HG02884 (cell line): ENCODE measurements at regions not wholly inside any gene's neighbourhood (a gene's known extent, or its start where the extent isn't known, plus 50 kb on each side); places are given as distances from the start of the nearest gene placed in this dataset.

ENCODE experiments used
- ATAC-seq: cut with Tn5 transposase; IDR thresholded peaks from one replicate; pipeline ENCODE4 v1.9.1; 2021; ENCODE audit warnings: mild to moderate bottlenecking, moderate library complexity; ENCODE audit not compliant: unreplicated experiment

DNA sequence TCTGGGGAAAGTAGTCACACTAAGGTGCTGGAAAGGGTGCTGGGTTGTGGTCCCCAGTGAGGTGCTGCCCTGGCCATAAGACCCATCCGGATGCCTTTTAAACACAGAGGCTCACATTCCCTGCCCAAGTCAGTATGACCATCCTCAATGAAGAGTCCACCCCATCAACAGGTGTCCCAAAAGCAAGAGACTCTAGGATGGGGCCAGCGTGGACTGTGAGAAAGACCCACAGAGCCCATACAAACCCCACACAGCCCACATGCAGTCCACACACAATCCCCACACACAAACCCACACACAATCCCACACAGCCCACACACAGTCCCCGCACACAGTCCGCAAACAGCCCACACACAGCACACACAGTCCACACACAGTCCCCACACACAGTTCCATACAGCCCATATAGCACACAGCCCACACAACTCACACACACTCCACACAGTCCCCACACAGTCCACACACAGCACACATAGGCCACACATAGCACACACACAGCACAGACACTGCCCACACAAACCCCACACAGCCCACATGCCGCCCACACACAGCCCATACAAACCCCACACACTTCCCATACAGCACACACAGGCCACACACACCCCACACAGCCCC is 241.4 kb upstream of the SALL3 start:
- ATAC-seq, result no peak

DNA sequence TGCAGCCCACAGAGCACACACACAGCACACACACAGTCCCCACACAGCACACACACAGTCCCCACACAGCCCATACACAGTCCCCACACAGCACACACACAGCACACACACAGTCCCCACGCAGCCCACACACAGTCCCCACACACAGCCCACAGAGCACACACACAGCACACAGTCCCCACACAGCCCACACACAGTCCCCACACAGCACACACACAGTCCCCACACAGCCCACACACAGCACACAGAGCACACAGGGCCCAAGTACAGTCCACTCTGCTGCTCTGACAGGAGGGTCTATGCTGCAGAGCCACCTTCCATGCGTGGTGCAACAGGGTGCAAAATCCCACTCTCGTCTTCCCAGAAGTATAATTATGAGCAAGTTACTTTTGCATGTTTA is 240.5 kb upstream of the SALL3 start:
- ATAC-seq, result no peak

DNA sequence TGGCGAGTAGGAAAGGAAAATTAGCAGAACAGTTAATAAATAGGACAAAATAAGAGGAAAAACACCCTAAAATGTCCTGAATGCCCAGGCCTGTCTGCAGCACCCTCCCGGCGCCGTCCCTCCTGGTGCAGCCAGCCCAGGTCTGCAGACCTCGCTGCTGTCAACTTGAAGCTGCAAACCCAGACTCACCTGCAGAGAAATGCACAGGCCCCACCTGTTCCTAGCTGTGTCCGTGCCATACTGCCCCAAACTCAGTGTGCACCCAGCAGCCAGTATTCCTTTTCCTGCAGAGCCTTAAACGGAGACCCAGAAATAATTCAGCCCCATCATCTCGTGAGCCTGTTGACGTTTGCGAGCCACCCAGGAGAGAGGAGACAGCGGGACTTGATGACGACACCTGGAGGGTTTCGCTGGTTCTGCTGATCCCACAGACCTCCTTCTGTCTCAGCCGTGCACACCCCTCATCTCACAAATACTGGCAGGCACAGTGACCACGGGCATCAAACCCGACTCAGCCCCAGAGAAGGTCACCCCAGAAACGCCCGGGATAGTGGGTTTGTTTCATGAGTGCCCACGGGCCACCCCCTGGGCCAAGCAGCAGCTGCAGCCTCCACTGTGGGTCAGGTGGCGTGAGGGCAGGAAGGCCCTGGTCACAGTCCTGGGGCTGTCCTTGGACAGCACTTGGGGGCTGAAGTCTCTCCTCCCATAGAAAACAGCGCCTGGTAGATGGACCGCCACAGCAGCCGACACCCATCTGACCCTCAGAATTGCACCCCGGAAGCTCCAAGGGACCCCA is 239.5 kb upstream of the SALL3 start:
- no peak for ATAC-seq

DNA sequence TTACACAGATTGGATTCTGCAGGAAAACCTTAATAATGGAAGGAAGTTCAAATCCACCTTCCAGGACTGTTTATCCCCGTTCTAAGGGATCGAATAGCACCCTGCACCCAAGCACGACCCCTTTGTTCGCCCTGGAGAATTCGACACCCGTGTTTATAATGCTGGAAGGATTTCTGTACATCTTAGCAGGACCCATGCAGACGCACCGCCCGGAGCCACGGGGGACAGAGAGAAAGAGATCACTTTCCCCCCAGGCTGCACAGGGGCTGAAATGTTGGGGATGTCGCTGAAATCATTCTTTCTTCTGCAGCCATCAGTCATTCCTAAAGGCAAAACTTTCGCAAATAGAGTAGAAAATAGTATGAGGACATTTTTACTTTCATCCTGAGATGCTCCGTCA is 238.7 kb upstream of the SALL3 start:
- no peak for ATAC-seq

DNA sequence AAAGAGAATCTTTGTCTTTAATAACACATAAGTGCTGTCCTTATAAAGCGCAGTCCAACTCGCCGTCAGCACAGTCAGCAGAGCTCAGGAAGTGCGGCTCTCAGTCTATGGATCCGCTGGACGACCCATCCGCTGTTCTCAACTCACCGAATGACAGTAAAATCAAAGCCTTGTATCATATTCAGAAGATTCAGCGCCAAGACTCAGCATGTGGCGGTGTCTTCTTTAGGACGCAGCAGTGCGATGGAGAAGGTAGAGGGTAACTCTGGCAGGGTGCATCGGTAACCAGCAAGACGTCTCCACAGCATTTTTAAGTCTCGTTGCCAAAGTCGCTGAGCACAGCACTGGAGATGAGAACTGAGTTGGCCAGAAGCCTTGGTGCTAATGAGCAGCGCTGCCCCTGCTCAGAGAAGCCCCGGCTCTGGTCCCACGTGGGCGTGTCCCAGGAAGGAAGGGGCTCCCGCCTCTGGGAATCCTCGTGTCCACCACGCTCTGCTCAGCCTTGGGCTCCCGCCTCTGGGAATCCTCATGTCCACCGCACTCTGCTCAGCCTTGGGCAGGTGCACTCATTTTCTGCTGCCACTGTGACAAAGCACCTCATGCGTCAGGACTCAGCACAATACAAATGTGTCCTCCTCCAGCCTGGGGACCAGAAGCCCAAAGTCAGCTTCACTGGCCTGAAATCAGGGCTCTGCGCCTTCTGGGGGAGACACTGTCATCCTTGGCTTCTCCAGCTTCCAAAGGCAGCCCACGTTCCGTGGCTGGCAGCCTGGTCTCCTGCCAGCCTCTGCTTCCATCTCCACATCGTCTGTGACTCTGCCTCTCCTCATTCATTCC is 238.0 kb upstream of the SALL3 start:
- no peak for ATAC-seq

DNA sequence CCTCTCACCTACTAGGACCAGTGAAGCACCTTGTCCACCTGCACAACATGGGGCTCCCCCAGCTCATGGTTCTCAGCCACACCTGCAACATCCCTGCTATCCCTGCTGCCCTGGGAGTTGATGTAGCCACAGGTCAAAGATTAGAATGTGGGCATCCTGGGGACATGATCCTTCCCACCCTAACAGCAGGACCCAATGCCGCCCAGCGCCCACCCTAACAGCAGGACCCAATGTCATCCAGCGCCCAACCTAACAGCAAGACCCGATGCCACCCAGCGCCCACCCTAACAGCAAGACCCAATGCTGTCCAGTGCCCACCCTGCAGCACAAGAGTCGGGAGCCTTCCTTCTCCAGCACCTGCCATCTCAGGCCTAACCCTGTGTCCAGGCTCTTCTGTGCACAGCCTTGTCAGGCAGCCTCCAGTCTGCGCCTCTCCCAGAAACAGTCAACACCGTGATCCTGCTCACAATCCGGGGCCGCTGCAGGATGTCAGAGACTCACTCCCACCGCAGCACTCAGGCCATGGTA is 237.3 kb upstream of the SALL3 start:
- ATAC-seq, result no peak

DNA sequence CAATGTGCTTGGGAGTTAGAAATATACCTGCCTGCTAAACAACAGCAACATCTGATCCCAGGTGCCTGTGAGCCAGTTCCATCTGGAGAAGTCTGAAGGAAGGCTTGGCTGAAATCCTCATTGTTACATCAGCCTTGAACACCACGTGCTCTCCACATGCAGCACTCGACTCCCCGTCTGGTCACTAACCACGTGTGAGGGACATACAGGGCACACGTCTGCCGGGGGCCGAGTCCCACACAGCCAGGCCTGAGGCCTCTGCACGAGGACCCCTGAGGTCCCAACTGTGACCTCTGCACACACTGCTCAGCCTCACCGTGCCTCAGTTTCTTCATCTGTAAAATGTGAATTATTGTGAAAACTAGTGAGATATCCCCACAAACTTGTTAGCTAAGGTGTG is 236.5 kb upstream of the SALL3 start:
- ATAC-seq, result no peak

DNA sequence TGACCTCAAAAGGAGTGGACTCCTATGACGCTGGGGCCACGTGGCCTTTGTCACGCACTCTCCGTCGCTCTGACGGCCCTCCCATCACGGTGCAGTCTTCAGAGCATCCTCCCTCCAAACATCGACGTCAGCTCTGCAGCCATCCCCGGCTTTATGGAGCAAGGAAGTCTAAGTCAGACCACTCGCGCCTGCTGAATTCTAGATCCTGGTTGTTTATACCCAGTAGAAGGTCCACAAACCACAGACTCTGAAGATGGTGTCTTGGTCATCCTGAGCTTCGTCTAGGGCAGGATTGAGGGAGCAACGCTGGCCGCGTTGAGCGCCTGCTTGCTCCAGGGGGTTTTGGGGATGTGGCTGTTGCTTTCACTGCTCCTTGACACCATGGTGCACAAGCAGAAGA is 228.0 kb upstream of the SALL3 start:
- ATAC-seq, result no peak

DNA sequence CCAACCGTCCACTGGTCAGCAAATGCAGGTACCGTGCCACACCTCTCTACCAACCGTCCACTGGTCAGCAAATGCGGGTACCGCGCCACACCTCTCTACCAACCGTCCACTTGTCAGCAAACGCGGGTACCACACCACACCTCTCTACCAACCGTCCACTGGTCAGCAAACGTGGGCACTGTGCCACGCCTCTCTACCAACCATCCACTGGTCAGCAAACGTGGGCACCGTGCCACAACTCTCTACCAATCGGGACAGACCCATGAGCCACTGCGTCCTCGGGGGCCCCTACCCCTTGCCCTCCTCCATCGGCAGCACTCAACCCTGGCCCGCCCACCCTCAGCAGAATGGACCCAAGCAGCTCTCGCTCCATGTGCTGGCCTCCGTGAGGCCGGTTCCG is 226.4 kb upstream of the SALL3 start:
- no peak for ATAC-seq

DNA sequence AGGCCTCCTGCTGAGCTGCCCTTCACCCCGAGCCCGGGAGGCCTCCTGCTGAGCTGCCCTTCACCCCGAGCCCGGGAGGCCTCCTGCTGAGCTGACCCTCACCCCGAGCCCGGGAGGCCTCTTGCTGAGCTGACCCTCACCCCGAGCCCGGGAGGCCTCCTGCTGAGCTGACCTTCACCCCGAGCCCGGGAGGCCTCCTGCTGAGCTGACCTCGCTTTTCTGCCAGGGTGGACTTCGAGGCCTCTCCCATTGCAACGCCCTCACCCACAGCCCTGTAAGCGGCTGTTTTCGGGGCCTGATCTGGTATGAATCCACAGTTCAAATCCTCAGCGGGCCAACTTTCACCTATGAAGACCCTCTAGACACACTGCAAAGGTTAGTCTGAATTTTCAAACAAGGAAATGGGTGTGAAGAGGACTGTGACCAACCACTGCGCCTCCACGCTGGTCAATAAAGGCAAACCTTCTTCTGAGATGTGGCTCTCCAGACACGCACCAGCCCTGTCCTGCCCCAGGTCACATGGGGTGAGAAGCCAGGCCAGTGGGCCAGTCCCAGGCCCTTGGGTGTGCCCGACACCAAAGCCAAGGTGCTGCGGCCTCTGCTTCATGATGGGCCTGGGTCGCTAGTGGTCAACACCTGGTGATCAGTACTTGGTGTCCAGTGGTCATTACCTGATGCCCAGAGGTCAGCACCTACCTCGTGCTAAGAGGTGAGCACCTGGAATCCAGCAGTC is 225.1 kb upstream of the SALL3 start:
- ATAC-seq, result no peak

DNA sequence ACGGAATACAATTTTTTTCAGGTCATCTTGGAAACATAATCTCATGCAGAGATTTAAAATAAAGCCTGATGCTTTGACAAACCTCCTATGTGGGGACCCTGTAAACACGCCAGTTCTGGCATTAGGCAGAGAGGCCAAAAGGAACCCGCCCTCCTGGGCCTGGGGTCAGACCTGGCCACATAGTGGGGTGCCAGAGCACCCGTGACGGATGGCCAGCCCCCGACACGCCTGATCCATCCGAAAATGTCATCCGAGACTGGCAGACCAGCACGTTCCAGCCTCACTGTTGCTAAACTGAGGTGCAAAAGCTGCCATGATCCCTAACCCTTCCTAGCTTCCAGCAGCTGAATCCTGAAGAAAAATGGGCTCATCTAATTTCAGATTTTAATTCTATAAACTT is 222.6 kb upstream of the SALL3 start:
- ATAC-seq, result no peak

DNA sequence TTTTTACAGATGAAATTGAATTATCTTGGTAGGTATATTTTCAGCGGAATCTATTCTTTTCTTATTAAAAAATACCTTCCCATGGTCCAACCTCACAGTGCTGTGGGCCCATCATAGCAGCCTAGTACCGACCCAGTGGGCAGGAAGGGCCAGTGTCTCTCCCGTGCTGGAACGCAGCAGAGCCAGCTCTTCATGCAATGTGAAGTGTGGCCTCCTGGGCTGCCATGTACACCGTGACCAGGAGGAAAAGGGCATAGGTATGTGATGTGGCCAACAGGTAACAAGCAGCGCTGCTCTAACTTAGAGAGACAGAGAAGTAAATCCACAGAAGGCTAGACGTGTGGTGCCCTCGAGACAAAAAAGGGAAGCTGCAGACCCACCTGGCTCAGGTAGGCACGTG is 221.1 kb upstream of the SALL3 start:
- no peak for ATAC-seq

DNA sequence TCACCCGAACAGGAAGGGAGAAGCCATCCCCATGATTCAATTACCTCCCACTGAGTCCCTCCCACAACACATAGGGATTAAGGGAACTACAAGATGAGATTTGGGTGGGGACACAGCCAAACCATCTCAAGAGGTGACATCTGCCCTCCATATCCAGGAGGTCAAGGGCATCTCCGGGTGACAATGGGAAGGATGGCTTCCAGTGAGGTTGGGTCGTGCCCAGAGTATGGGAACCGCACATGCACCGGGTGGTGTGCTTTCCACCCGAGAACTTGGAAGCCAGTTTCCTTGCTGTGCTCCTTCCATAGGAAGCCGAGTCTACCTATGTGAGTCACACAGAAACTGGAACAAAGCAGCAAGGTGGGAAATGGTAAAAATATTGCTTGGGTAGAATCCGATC is 216.9 kb upstream of the SALL3 start:
- ATAC-seq, result no peak

DNA sequence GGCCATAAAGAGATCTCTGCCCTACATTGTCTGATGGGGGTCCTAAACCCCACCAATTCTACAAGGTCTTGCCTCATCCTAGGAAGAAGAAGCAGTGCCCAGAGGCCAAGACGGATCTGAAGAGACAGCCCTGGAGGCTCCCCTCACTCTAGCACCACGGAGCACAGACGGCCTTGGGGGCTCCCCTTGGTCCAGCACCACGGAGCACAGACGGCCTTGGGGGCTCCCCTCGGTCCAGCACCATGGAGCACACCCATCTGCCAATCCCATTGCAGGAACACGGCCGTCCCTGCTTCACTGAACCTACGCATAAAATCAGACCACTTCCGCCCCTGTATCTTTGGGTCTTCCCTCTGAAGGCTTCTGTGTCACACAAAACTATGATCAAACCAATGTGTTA is 215.1 kb upstream of the SALL3 start:
- no peak for ATAC-seq

DNA sequence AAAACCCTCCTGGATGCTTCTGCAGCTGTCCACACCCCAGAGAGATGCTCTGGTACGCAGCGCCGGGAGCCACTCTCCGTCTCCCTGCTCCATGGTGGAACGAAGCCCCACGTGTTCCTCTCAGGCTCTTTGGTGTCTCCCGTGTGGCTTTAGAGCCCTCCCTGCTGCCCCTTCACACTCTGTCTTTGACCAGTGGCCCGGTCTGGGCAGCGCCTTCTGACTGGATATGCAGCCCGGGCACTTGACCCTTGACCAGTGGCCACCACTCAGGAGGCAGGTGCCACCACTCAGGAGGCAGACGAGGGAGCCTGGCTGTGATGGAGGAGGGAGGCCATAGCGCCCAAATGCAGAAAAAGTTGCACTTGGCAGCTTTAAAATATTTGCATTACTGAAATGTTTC is 214.5 kb upstream of the SALL3 start:
- ATAC-seq, result no peak

DNA sequence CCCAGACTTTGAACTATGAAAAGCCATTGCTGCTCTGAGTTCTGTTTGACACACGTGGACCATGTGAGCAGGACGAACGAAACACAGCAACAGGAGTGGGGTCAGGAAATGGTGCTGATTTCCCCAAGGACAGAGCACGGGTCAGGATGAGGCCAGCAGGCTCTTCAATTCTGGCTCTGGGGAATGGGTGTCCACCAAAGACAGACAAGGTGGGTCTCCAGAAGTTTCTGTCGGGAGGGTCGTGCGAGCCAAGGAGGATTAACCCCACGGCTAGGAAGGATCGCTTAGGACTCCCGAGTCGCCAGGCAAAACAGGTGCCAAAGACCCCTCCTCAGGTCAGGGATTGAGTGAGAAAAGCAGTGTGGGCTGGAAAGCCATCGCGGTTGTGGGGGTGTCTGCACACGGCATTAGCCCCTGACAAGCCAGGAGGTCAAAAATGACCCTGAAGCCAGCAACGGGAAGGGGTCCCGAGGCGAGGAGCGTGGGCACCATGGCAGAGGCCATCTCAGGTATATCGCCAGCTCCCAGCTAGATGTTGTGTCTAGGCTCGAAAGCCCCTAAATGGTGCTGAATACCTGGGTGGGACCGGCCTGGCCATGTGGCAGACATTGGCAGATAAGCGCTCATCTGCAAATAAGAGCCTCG is 213.9 kb upstream of the SALL3 start:
- no peak for ATAC-seq

DNA sequence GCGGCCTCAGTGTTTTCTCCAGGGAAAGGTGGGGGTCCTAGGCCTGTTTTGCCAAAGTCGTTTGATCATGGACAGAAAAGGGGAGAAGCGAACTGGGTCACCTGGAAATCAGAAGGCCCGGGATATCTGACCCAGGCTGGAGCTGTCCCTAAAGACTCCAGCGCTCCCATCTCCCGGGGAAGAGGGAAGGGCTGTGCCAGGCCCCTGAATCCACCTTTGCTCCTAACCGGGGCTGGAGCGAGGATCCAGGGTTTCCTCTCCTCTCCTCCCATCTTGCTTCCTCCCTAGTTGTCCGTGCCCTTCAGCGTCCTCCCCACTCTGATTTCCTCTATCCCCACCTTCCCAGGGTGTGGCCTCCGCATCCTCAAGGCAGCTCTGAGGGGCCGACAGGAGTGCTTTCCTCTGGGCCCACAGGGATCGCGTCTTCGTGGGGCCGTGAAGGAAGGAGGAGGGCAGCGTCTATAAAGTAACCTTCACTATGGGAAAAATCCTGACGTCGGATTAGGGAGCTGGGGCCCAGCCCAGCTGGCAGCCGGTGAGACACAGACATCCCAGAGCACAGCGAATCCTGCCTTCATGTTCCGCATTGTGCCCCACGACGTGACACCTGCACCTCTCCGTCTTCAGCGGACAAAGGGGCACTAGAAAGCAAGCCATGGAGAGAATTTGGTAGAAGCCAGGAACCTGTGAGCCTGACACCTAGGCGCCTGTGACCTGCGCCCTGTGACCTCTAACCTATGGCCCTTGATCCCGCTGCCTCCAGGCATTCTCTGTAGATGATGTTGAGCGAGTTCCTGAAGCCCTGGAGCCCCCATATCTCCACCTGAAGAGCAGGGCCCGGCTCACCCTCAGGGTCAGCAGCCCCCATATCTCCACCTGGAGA is 212.7 kb upstream of the SALL3 start:
- no peak for ATAC-seq

DNA sequence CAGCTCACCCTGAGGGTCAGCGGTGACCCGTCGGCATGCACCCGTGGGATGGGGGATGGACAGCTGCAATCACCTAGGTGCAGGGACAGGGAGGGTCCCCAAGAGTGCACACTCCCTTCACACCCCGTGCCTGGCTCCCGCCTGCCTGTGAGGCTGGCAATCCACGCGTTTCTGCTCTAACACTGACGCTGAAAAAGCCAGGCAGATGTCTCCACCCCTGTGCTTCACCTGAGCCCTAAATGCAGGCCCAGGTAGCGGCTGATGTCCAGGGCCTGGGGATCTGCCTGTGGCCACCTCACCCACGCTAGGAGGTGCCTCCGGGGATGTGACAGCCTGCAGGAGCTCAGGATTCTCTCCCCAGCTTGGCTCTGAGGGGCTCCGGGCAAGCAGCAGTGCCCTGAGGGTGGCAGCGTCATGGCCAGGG is 212.0 kb upstream of the SALL3 start:
- no peak for ATAC-seq

DNA sequence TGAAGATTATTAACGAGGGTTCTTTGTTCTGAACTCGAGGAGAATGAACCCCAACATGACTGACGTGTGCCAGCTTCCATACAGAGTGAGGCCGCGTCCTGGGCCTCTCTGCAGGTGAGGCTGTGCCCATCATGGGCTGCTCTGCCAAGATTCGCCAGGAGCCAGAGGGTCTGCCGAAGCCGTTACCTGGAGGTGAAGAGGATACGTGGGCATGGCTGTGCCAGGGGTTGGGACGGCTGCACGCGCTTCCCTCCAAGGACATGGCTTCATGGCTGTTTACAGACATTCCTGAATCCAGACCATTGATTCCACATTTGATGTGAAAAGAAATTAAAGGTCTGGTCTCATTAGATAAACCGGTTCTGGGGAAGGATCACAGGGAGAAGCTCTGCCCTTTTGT is 211.4 kb upstream of the SALL3 start:
- no peak for ATAC-seq
